PFSK-1 (cell line): ENCODE measurements at regions not wholly inside any gene's neighbourhood (a gene's known extent, or its start where the extent isn't known, plus 50 kb on each side); places are given as distances from the start of the nearest gene placed in this dataset.

Experiments used
- FOXP2 ChIP-seq: optimal IDR thresholded peaks from 2 replicates; pipeline ENCODE3; 2011; ENCODE audit warnings: borderline replicate concordance, control low read depth, inconsistent platforms; ENCODE audit not compliant: insufficient read depth; ENCODE audit errors: extremely low read length, extremely low read depth
- POLR2AphosphoS5 ChIP-seq: IDR thresholded peaks from 2 replicates; pipeline ENCODE4 v1.6.1; 2012; ENCODE audit warnings: low read depth, mild to moderate bottlenecking, control low read depth, low read length, moderate library complexity
- SIN3A ChIP-seq: IDR thresholded peaks from 2 replicates; pipeline ENCODE4 v1.6.1; 2012; ENCODE audit warnings: mild to moderate bottlenecking, low read length, moderate library complexity, borderline replicate concordance; ENCODE audit not compliant: insufficient read depth
- TAF1 ChIP-seq: IDR thresholded peaks from 2 replicates; pipeline ENCODE4 v1.6.1; 2012; ENCODE audit warnings: low read length, control low read depth, borderline replicate concordance; ENCODE audit not compliant: insufficient read depth
- TF ChIP-seq, protein P1 (sequence below), 2 experiments: IDR thresholded peaks; 2 replicates each; pipeline versions ENCODE4 v1.6.1 to v1.8.0; 2011 to 2012; ENCODE audit warnings: low read depth in 2 of 2, low read length in 2 of 2, control low read depth in 1 of 2, inconsistent platforms in 1 of 2, mild to moderate bottlenecking in 1 of 2, moderate library complexity in 1 of 2; ENCODE audit not compliant: insufficient read depth in 1 of 2

DNA sequence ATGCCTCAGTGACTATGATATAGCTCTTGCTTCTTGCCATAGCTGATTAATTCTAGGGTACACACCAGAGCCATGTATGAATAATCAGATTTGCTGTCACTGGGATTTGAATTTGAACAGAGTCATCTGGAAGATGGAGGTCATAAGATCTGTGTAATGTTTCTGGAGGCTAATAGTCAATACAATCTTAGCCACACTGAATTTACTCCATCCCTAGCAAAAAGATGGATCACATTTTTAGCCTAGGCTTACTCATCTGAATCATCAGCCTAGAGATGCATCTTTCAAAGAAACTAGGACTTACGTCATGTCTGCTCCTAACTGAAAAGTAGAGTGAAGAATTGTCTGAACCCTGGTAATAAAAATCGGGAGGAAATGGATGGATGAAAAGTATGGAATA lies 142.3 kb upstream of the ZNF804B start:
- no peak for TF ChIP-seq TAF1
- TF ChIP-seq FOXP2, result no peak
- no peak for TF ChIP-seq SIN3A
- TF ChIP-seq, protein P1, sequence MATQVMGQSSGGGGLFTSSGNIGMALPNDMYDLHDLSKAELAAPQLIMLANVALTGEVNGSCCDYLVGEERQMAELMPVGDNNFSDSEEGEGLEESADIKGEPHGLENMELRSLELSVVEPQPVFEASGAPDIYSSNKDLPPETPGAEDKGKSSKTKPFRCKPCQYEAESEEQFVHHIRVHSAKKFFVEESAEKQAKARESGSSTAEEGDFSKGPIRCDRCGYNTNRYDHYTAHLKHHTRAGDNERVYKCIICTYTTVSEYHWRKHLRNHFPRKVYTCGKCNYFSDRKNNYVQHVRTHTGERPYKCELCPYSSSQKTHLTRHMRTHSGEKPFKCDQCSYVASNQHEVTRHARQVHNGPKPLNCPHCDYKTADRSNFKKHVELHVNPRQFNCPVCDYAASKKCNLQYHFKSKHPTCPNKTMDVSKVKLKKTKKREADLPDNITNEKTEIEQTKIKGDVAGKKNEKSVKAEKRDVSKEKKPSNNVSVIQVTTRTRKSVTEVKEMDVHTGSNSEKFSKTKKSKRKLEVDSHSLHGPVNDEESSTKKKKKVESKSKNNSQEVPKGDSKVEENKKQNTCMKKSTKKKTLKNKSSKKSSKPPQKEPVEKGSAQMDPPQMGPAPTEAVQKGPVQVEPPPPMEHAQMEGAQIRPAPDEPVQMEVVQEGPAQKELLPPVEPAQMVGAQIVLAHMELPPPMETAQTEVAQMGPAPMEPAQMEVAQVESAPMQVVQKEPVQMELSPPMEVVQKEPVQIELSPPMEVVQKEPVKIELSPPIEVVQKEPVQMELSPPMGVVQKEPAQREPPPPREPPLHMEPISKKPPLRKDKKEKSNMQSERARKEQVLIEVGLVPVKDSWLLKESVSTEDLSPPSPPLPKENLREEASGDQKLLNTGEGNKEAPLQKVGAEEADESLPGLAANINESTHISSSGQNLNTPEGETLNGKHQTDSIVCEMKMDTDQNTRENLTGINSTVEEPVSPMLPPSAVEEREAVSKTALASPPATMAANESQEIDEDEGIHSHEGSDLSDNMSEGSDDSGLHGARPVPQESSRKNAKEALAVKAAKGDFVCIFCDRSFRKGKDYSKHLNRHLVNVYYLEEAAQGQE (IDR thresholded peaks at IDR 0.05; ENCODE audit: insufficient read depth in 1 of 2, low read depth in 2 of 2, low read length in 2 of 2), result no peak
- no peak for TF ChIP-seq POLR2AphosphoS5

DNA sequence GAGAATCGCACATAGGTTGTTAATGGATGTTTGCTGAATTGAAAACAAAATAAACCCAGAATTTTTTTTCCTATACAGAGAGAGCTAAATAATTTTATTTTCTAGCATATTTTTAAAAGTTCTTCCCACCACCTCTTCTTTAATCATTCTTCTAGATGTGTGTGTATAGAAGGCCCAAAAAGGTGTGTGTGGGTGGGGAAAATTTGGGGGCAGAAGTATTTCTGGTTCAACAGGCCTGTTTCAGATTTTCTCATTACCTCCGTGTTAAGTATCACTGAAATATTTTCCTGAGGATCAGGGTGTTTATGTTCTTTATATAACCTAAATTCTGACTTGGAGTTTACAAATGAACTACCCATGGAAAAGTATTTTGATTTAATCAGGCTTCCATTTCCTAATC lies 144.2 kb upstream of the ZNF804B start:
- TF ChIP-seq SIN3A (no peak), TAF1 (no peak), FOXP2 (no peak), POLR2AphosphoS5 (no peak)
- TF ChIP-seq, protein P1 (IDR thresholded peaks at IDR 0.05; ENCODE audit: insufficient read depth in 1 of 2, low read depth in 2 of 2, low read length in 2 of 2), result no peak

DNA sequence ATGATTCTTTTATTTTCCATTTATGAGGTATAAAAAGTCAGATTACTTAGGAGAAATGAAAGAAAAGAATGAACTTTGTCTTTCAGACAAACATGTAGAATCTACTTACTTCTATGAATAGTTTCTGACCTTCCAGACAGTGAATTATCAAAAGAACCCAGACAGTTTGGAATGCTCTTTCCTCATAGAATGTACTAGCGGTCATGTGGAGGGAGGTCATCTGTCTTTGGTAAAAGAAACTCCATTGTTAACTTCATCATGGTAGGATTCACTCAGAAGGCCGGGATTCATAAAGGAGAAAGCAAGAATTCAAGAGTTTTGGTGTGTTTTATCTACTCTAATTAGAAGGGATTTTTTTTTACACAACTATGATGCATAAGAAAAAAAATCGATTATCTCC lies 144.8 kb upstream of the ZNF804B start:
- no peak for TF ChIP-seq FOXP2
- TF ChIP-seq TAF1, result no peak
- TF ChIP-seq SIN3A, result no peak
- no peak for TF ChIP-seq POLR2AphosphoS5
- TF ChIP-seq, protein P1 (IDR thresholded peaks at IDR 0.05; ENCODE audit: insufficient read depth in 1 of 2, low read depth in 2 of 2, low read length in 2 of 2), result no peak

DNA sequence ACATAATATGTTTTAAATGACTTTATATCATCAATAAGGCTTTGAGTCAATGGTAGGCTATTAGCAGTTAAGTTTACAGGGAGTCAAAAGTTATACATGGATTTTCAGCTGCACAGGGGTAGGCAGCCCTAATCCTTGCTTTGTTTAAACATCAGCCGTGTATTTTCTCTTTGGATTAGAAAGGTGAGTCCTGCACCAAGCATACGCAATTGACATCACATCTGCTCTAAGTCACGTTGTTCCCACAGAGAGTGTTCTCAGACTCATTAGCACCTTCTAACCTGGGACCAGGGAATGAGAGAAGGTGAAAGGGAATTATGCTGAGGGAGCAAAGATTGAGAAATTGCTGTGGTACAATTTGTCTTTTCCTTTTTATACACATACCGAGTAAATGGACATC lies 148.6 kb upstream of the ZNF804B start:
- TF ChIP-seq POLR2AphosphoS5, result no peak
- no peak for TF ChIP-seq FOXP2
- TF ChIP-seq, protein P1 (IDR thresholded peaks at IDR 0.05; ENCODE audit: insufficient read depth in 1 of 2, low read depth in 2 of 2, low read length in 2 of 2), result no peak
- TF ChIP-seq TAF1, result no peak
- TF ChIP-seq SIN3A, result no peak

DNA sequence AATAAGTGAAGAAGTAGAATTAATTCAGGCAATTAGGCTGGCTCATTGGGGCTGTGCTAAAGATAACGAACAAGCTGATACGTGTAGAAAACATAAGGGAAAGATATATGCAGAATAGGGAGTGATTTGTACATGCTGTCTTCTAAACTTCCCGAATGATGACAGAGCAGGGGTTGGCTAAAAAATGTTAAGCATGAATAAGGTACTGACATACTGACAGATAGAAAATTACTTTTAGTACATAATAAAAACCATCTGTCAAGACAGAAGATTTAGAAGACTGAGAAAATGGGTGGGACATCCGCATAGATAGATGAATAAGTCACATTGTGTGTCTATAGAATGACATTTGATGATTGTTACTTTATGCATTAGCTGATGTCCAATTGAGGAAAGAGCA lies 158.8 kb upstream of the ZNF804B start:
- TF ChIP-seq, protein P1 (IDR thresholded peaks at IDR 0.05; ENCODE audit: insufficient read depth in 1 of 2, low read depth in 2 of 2, low read length in 2 of 2), result no peak
- no peak for TF ChIP-seq POLR2AphosphoS5
- TF ChIP-seq TAF1, result no peak
- no peak for TF ChIP-seq FOXP2
- no peak for TF ChIP-seq SIN3A
